GM19351 (cell line): ENCODE measurements at regions not wholly inside any gene's neighbourhood (a gene's known extent, or its start where the extent isn't known, plus 50 kb on each side); places are given as distances from the start of the nearest gene placed in this dataset.

ENCODE experiments used
- ATAC-seq: cut with Tn5 transposase; IDR thresholded peaks from one replicate; pipeline ENCODE4 v1.9.1; 2021; ENCODE audit warnings: mild to moderate bottlenecking, moderate library complexity; ENCODE audit not compliant: unreplicated experiment

DNA sequence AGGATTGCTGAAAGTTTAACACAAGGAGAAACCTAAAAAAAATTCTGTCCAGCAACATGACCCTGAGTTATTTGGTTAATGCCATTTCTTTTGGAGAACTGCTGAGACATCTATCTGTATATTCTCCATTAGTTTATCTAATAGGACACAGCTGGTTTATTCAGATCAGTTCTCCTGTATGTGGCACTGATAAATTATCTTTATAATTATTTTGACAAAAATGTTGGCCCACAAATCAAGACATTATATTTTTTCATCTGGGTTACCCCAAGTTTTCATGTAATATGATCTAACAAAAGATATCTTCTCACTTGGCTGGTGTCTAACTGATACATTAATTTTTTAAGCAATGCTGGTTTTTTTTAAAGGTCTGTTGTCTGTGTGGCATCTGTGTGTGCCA, 231.4 kb downstream of the KLF12 start:
- no peak for ATAC-seq

DNA sequence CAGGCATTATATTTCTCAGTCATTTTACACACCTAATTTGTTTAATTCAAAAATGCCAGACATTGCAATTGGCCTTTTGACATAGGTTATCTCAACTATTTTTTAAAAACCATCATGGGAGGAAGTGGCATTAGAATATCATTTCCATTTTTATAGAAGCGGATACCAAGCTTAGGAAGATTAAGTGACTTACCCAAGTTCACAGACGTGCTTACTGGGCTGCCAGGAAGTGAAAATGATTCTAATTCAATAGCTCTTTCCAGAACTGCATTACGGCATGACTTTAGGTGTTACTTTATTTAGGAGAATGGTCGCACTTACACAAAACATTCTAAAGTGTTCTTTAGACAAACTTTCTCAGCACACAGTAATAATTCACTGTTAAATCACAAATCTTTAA, 231.9 kb downstream of the KLF12 start:
- no peak for ATAC-seq

DNA sequence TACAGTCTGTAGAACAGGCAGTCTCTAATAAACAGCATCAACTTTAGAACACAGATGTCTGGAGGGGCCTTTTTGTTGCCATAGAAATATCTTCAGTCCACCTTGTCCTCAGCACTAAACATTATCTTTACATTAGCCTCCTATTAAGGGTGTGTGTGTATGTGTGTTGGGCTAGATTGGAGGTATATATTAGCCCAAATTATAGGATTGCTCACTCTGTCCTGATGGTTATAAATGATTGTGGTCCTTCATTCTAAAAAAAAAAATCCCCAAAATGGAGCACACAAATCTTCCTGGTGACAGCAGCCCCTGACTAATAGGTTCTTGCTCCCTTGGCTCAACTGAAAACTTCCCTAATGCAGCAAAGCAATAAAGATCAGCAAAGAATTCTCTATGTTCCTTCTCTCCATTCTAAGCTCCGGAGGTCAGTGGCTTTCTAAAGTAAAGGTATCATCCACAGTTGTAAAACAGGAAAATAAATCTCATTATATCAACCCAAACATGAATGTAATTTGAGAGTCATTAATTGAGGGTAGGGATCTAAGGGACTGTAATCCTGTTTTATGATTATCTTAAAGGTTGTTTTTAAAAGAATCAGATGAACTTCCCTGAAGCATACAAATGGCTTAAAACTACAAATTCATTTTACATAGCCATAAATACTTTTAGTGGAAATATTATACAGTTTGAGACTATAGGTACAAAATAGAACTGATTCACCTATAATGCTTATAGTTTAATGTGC, 232.7 kb downstream of the KLF12 start:
- no peak for ATAC-seq

DNA sequence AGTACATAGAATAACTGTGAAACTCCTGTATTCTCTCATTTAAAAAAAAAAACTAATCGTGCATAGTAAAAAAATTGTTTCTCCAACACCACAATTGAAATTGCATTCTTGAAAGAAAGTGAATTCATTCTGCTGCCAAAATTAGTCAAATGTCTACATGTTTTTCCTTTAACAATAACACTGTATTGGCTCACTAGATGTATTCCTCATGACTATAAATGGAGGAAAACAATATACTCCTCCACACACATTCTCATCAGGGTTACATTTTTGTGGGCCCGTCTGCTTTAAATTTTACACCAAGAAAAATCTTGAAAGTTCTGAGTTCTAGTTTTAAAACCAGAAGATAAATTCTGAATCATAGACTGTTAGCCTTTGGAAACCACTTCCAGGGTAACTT, 233.6 kb downstream of the KLF12 start:
- no peak for ATAC-seq

DNA sequence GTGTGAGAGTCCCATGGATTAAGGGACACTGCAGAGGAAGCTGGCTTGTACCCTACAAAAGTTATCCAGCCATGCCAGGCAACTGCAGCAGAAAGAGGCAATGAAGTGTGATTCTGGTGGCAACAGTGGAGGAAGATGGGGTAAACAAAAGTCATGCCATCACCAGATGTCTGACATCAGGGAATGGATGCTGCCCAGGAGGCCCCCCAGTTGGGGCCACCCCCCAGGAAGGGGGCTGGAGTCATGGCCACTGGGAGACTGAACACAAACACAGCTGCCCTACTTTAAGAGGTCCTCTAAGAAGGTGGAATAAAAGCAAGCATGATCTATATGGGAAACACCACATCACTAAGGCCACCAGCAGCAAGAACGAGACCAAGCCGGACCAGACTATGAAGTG, 235.3 kb downstream of the KLF12 start:
- ATAC-seq, result no peak

DNA sequence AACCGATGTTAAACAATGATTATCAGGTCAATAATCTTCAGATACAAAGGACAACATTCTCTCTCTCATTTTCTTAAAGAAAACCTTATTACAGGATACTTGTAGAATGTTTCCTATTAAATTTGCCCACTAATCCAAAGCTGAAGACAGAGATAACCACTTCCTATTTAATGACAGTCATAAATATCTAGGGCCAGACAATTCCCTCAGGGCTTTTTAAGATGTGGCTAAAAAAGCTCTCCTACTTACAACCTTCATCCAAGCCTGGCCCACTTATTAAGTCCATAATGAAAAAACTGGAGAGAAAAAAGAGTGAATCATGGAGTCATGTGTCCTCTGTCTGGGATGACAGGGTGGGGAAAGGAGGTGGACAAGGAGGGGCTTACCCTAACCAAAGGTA, 235.9 kb downstream of the KLF12 start:
- no peak for ATAC-seq

DNA sequence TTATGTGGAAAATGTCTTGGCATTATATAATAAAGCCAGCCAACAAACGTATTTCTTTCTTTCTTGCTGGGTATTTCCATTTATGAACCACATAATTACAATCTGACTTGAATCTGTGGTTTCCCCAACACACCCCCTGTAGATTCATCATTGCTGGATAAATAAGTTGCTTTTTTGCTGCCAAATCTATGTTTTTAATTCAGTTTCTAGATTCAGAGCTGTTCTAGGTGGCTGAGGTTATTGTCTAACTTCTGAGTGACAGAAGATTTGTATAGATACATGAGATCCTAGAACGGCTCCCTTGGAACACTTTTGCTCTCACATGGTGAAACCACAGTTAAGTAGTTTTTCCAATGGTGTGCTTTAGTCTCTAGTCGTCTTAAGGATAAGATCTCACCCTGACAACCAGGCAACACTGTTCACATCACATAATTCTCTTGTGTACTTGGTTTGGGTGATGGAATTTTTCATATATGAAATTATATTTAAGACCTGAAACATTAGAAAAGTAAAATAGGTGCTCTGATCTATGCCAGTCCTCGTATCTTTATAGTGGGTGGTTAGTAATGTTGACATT, 239.1 kb downstream of the KLF12 start:
- ATAC-seq, result no peak

DNA sequence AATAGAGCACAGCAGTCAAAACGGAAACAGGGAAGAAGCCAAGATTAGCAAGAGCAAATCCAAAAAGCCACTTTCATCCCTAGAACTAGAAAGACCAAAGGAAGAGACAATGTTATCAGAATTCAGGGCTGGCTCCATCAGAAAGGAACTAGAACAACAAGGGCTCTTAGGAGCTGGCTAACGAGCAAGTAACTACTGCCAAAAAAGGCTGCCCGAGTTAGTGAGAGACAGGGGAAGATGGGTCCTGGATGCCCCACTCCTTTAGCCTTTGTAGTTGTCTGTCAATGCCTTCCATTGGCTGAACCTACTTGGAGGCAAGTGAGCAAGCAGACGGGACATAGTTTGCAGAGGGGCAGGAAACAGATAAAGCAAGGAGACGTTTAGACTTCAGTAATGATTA, 240.4 kb downstream of the KLF12 start:
- no peak for ATAC-seq

DNA sequence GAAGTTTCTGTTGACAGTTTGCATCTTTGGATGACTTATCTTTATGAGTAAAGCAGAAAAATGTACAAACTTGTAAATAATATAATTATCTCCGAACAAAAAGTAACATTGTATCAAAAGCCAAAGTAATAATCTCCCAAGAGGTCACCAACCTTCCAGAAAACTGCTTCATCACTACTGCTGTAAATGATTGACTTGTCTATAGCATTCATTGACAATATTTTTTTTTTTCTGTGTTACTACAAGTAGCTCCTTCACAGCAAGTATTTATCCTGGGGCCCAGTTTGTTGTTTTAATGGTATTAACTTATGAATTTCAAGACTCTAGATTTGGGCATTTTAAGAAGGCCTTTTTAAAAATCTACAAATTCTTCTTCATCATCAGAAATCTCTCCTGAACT, 242.4 kb downstream of the KLF12 start:
- ATAC-seq, result no peak

DNA sequence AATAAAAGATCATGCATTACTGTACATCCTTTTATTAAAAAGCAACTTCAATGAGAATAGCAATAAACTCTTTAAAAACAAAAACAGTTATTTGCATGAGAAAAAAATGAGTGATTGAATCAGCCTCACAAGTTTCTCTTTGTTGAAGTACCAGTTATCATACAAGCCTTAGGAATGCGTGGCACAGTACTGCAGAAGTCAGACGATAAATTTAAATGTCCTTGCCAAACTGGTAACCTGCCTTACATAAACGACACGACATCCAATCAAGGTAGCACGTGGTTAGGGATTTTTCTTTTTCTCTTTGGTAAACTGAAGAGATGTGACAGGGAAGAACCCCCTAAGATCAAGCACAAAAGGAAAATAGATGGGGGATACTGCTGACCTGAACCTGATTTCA, 251.0 kb downstream of the KLF12 start:
- no peak for ATAC-seq

DNA sequence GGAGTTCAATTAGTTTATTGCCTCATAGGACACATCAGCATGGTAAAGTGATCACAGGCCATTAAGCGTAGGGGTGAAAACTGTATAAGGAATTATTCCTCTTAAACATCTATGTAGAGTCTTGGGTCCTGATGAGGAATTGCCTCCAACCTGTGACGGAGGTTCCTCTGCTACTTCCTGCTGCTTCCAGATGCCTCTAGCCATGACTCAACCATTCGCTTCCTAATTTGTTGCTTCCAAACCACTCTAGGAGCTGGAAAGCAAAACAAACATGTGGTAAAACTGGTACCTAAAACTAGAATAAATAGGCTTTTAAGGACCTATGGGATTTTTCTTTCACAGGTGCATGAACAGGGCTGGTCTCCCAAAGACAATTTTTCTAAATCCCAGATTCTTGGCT, 253.8 kb downstream of the KLF12 start:
- ATAC-seq, result no peak

DNA sequence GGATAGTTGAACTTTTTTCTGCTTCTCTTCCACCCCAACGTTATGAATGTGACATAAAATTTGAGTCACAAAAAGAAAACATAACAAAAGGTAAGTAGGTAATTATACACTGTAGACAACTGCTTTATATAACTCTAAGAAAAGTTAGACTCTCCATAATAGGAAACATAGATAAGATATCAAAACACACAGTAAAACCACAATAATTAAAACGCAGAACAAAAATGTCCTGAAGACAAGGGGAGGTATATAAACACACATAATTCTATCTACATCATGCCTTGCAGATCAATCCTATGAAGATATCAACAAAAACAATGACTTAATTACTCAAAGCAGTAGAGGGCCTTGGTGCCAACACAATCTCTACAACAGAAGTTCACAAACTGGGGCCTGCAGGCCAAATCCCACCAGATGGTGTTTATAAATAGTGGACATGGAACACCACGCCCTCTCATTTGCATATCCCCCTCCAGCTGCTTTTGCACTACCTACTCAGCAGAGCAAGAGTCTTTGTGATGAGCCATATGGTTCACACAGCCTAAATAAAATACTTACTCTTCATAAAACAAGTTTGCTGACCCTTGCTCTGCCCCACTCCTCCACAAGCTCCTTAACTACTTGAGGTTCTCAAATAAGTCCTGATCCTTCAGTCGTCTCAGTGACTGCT, 254.7 kb downstream of the KLF12 start:
- ATAC-seq, result no peak

DNA sequence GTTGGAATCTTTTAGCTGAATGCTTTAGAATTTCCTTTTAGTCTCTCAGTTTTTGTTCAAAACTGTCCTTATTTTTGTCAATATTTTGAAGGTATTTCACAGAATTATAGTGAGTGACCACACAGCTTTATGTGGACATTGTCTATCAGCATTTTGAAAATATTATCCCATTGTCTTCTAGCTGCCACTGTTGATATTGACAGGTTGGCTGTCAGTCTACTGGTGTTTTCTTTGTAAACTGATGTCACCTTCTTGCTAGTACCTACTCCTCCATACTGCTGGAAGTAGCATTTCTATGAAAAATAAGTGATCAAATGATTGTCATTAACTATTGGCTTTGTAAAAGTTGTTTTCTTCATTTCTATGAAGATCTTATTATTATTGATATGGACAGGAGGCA, 256.8 kb downstream of the KLF12 start:
- ATAC-seq, result no peak

DNA sequence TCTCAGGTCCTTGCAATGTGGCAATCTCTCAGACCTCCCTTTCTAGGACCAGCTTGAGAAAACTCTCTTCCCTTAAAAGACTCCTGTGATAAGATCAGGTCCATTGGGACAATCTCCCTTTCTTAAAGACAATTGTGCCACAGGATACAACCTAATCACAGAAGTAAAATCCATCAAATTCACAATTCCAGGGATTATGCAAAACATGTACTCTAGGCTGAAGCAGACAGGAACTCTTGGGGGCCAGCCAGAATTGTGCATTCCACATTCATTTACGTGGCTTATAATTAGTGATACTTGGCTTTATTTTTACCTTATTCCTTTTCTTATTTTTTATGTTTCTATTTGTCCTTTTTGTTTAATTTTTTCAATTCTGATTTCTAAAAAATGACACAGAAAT, 257.9 kb downstream of the KLF12 start:
- no peak for ATAC-seq

DNA sequence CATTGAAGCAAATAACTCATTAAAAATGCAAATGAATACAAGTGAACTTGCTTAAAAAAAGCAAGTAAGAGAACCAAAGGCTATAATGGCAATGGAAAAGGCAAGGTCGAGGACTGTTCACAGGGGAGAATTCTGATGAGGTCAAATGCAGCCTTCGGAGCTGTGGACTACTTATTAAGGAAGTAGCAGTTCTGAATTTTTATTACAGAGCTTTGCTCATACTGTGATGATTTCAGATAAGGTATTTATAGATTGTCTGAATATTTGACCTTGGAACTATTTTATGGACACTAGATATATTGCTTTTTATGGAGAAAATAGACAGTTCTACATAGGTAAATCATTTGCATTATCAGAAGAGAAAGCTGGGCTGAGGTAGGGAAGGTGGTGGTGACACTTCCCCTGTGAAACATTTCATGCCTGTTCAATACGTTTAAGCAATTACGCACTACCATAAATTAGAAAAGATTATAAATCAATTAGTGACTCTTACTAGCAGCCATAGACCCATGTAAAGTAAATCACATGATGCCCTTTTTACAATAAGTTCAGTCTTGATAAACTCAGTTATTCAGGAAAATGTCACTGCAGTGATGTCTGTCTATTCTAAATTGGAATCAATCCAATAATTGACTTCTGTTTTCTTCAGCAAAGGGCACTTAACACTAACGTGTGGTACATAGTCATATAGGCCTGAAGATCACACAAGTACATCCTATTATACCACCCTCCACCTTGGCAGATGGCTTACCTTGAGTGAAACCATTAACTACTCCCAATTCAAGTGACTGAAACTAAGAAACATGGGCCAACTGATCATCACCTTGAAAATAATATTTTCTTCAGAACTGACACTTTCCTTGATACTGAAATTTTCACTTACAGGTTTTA, 260.0 kb downstream of the KLF12 start:
- no peak for ATAC-seq

DNA sequence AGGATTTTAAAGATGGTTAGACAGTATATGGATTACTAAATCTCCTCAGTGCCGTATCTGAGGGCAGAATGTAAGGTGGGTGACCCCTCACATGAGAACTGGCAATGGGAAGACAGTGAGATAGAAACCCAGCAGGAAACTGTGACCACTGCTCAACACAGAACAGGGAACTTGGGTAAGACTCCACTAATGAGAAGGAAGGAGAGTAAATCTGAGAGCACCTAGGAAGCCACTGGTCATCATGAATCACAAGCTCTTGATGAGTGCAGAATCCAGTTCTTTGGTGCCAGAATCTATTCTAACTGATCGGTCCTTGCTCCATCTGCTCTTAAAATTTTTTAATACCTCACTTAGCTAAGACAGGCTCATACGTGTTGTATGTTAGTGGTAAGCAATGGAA, 261.8 kb downstream of the KLF12 start:
- no peak for ATAC-seq

DNA sequence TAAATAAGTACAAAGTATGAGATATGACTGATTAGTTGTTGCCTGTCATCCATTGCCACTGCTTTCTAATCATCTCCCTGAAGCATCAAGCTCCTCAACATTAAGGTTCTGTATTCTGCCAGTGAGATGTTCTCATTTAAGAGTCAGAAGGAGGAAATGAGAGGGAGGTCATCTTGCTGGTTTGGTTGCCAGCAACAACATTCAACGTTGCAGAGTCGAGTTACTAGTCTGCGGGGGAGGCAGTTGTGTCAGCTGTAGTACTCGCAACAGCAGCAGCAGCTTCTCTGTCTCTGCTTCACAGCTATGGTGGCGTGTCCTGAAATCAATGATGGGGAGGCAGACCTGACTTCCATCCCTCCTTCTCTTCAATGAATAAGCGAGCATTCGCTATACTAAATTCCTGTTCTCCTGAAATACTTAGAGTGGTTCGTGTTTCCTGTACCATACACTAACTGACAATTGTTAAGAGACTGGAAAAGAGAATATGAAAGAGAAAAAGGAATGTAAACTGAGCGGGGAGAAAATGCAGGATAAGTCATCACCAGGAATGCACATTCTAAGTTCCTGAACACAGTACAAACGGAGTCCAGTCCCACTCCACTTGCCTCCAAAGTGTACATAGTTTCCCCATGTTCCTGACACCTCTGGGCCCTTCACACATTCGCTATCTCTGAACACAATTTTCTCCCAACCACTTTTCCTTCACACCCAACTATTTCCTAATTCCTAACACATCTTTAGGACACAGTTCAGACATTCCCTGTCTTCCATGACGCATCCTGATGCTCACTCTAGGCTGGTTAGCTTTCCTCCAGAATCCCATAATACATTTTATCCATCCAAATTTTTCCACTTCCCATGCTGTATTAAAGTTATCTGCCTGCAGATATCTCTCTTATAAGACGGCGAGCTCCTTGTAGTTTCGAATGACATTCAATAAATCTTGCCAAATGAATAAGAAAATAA, 263.0 kb downstream of the KLF12 start:
- no peak for ATAC-seq

DNA sequence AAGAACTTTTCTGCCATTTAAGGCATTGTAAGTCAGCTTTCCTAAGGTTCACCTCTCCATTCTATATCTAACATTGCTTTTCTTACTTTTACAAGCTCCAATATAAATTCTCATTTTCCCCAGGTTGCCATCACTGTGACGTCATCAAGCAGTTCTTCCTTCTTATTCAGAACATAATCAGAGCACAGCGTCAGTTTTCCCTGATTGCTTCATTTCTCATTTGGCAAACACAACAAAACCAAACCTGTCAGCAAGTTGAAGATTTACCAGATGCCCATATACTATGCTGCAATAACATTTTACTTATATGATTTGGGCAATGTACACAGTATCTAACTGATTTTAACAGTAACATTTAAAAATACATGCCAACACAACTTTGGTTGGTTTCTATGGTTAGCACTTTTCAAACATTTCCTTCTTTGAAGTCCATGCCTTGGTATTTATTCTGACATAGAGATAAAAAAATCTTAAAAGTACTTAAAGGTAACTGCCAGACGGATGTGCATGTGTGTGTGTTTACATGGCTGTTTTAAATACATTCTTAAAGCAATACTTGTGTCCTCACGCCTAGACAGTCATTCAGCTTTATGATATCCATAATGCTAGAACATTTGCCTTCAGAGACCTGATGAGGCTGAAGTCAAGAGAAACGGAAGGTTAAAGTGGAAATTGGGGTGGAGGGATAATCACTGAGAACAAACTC, 264.0 kb downstream of the KLF12 start:
- no peak for ATAC-seq

DNA sequence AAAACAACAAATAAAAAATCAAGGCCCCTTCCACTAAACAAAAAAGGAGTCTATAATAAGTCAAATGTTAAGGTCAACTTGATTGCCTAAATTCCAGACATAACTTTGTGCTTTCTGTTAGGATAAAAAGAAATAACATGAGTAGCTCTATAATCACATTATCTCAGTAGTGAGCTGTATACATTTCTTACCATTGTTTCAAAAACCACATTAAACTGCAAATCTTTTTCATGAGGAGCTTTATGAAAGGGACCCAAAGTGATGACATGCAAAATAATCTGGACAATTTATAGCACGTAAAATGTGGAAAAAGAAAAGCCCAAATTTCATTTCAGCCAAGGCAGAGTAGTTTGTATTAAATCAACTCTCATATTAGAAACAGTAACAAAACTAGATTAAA, 269.2 kb downstream of the KLF12 start:
- ATAC-seq, result no peak

DNA sequence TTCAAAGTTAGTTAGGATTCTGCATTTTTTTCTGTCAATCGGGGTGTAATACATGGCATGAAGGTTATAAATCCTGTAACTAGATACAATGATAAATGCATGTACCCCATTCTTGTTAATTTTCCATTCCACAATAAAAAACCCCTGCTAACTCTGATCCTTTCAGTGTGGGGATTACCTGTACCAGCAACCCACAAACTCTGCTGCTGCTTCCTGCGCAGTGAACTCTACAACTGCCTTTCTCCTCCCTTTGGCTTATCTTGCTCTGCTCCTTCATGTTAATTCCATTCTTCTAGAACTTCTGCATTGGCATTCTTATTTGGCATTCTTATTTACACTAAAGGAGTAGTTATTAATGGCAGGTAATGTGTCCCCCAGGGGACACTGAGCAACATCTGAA, 273.1 kb downstream of the KLF12 start:
- no peak for ATAC-seq
